DMS153 treated with DMSO at 0.1 percent for 48 hours (cell line): ENCODE measurements at regions not wholly inside any gene's neighbourhood (a gene's known extent, or its start where the extent isn't known, plus 50 kb on each side); places are given as distances from the start of the nearest gene placed in this dataset.

Experiments used
- DNase-seq: peaks from one replicate; lab custom pipeline; 2025; ENCODE audit not compliant: unreplicated experiment; lab: John Stamatoyannopoulos, UW

GRCh38 chr16:85971902-85972638, 73.1 kb downstream of the IRF8 start:
- DNase-seq: no peak

- no peak for DNase-seq
These were observed 75.7 kb downstream of the IRF8 start for GRCh38 chr16:85974428-85975375.

GRCh38 chr16:85975451-85975981, 76.6 kb downstream of the IRF8 start:
- DNase-seq: no peak

- DNase-seq: no peak
These were observed 79.4 kb downstream of the IRF8 start for GRCh38 chr16:85978291-85978775.

GRCh38 chr16:85978976-85979375, 80.0 kb downstream of the IRF8 start:
- DNase-seq: no peak

GRCh38 chr16:85979605-85980004, 80.6 kb downstream of the IRF8 start:
- DNase-seq: no peak

- DNase-seq: no peak
These were observed 81.7 kb downstream of the IRF8 start for GRCh38 chr16:85980686-85981085.

GRCh38 chr16:85981826-85982562, 83.0 kb downstream of the IRF8 start:
- no peak for DNase-seq

- DNase-seq: no peak
These were observed 83.6 kb downstream of the IRF8 start for GRCh38 chr16:85982563-85982939.

GRCh38 chr16:85983064-85983463, 84.1 kb downstream of the IRF8 start:
- DNase-seq: no peak

- no peak for DNase-seq
These were observed 84.8 kb downstream of the IRF8 start for GRCh38 chr16:85983606-85984230.

- DNase-seq: no peak
These were observed 85.4 kb downstream of the IRF8 start for GRCh38 chr16:85984231-85984880.

- DNase-seq: no peak
These were observed 86.0 kb downstream of the IRF8 start for GRCh38 chr16:85984947-85985451.

GRCh38 chr16:85986931-85987749, 88.2 kb downstream of the IRF8 start:
- no peak for DNase-seq

GRCh38 chr16:85987750-85988078, 88.8 kb downstream of the IRF8 start:
- DNase-seq: no peak

- no peak for DNase-seq
These were observed 89.3 kb downstream of the IRF8 start for GRCh38 chr16:85988306-85988705.

GRCh38 chr16:85988723-85989313, 89.9 kb downstream of the IRF8 start:
- DNase-seq: no peak

GRCh38 chr16:85989376-85989775, 90.4 kb downstream of the IRF8 start:
- DNase-seq: no peak
